Nephron (organoid): ENCODE measurements at regions not wholly inside any gene's neighbourhood (a gene's known extent, or its start where the extent isn't known, plus 50 kb on each side); places are given as distances from the start of the nearest gene placed in this dataset.

Experiments
- H3K27ac Mint-ChIP-seq, 3 experiments: 2 replicates each; pipeline ENCODE4 v1.8.0; 2020; ENCODE audit warnings: mixed read lengths in 3 of 3, mild to moderate bottlenecking in 2 of 3, moderate library complexity in 1 of 3
- H3K27me3 Mint-ChIP-seq: 2 replicates; pipeline ENCODE4 v1.8.0; 2021; ENCODE audit warnings: low read depth, mild to moderate bottlenecking, moderate library complexity, mixed read lengths
- H3K36me3 Mint-ChIP-seq: 2 replicates; pipeline ENCODE4 v1.8.0; 2020; ENCODE audit warnings: low read depth, mixed read lengths
- H3K4me1 Mint-ChIP-seq: 2 replicates; pipeline ENCODE4 v1.8.0; 2020; ENCODE audit warnings: mixed read lengths
- H3K4me3 Mint-ChIP-seq, 3 experiments: 2 replicates each; pipeline ENCODE4 v1.8.0; 2020; ENCODE audit warnings: mild to moderate bottlenecking in 3 of 3, mixed read lengths in 3 of 3, moderate library complexity in 2 of 3
- H3K9me3 Mint-ChIP-seq: 2 replicates; pipeline ENCODE4 v1.8.0; 2020; ENCODE audit warnings: mixed read lengths
- CTCF ChIP-seq, 3 experiments: fragments of 200-600 bp; sonication (generic); IDR thresholded peaks; one replicate each; pipeline ENCODE4 v1.5.0; 2021; ENCODE audit warnings: antibody characterized with exemption in 3 of 3; ENCODE audit not compliant: unreplicated experiment in 3 of 3

GRCh38 chr2:228242591-228242990 lies 61.1 kb upstream of the SPHKAP start:
- H3K27ac Mint-ChIP-seq = no peak overlapping the region
- no peaks in the 10 kb centered on the region for H3K9me3 Mint-ChIP-seq
- H3K27me3 Mint-ChIP-seq = no peaks in the 10 kb centered on the region
- H3K4me3 Mint-ChIP-seq = no peak overlapping the region
- H3K4me1 Mint-ChIP-seq = no peaks in the 10 kb centered on the region
- H3K36me3 Mint-ChIP-seq = no peaks in the 10 kb centered on the region
- TF ChIP-seq CTCF (IDR thresholded peaks at IDR 0.05; ENCODE audit: unreplicated experiment in 3 of 3) = no peak

- Mint-ChIP-seq H3K9me3 (no peaks in the 10 kb centered on the region), H3K36me3 (no peaks in the 10 kb centered on the region), H3K27me3 (no peaks in the 10 kb centered on the region), H3K4me1 (no peaks in the 10 kb centered on the region), H3K27ac (no peak overlapping the region), H3K4me3 (no peak overlapping the region)
- TF ChIP-seq CTCF (IDR thresholded peaks at IDR 0.05; ENCODE audit: unreplicated experiment in 3 of 3) = no peak
Measured at GRCh38 chr2:228239907-228240561, 58.5 kb upstream of the SPHKAP start.

DNA sequence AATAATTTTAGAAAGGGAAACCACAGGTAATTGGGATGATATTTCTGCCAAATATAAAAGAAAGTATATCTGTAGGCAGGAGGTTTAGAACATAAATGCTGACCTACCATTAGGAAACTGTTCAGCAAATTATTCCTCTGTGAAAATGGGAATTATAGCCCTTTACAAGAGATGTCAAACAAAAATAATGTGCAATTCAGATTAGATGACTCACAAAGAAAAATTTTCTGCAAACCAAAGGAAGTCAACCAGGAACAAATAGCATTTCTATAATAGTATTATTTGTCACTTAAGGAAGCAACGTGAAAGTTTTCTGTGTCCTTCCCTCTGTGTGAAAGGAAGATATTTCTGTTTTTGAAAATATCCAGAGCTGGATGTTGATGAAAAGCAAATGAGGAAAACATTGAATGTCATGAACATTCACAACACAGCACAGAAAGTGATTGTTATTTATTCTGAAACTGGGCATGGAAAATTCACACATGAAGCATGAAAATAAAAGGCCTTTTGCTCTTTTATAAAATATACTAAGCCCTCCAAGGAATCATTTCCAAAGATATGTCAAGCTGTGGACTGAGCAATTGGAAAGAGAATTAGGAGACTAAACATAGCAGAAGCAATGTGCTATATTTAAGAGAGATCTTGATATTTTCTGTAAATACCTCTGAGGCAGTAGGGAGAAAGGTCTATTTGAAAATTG lies 57.9 kb upstream of the SPHKAP start:
- Mint-ChIP-seq H3K9me3 (no peaks in the 10 kb centered on the region), H3K27ac (no peak overlapping the region), H3K27me3 (no peaks in the 10 kb centered on the region), H3K4me3 (no peak overlapping the region), H3K36me3 (no peaks in the 10 kb centered on the region), H3K4me1 (no peaks in the 10 kb centered on the region)
- no peak for TF ChIP-seq CTCF (IDR thresholded peaks at IDR 0.05; ENCODE audit: unreplicated experiment in 3 of 3)
